ENCODE measurements at regions not wholly inside any gene's neighbourhood (a gene's known extent, or its start where the extent isn't known, plus 50 kb on each side); places are given as distances from the start of the nearest gene placed in this dataset.

GRCh38 chr10:53702489-53702888, 929.9 kb upstream of the MBL2 start:
- no peak overlapping the region for H3K27ac Mint-ChIP-seq (ENCODE audit: unreplicated experiment)

GRCh38 chr10:53701213-53701612, 928.6 kb upstream of the MBL2 start:
- H3K27me3 Mint-ChIP-seq (ENCODE audit: unreplicated experiment) = no peaks in the 10 kb centered on the region
- DNase-seq = no peak

More at GRCh38 chr10:53702489-53702888, 929.9 kb upstream of the MBL2 start:
- H3K27me3 Mint-ChIP-seq (ENCODE audit: unreplicated experiment) = no peaks in the 10 kb centered on the region
- no peak for TF ChIP-seq CTCF (IDR thresholded peaks at IDR 0.05; ENCODE audit: partially characterized antibody, unreplicated experiment)
- H3K36me3 Mint-ChIP-seq (ENCODE audit: unreplicated experiment) = no peaks in the 10 kb centered on the region
- peaks cover 3% of the 10 kb centered on the region for H3K4me1 Mint-ChIP-seq (ENCODE audit: low read depth, unreplicated experiment)
- H3K4me3 Mint-ChIP-seq (ENCODE audit: unreplicated experiment) = no peak overlapping the region
- DNase-seq = no peak
- peaks cover 2% of the 10 kb centered on the region for H3K9me3 Mint-ChIP-seq (ENCODE audit: unreplicated experiment)

GRCh38 chr10:53700278-53700677, 927.7 kb upstream of the MBL2 start:
- Mint-ChIP-seq H3K27ac (ENCODE audit: unreplicated experiment) (no peak overlapping the region), H3K36me3 (ENCODE audit: unreplicated experiment) (no peaks in the 10 kb centered on the region), H3K27me3 (ENCODE audit: unreplicated experiment) (no peaks in the 10 kb centered on the region), H3K9me3 (ENCODE audit: unreplicated experiment) (no peaks in the 10 kb centered on the region), H3K4me1 (ENCODE audit: low read depth, unreplicated experiment) (peaks cover 3% of the 10 kb centered on the region), H3K4me3 (ENCODE audit: unreplicated experiment) (no peak overlapping the region)
- no peak for TF ChIP-seq CTCF (IDR thresholded peaks at IDR 0.05; ENCODE audit: partially characterized antibody, unreplicated experiment)
- no peak for DNase-seq

More at GRCh38 chr10:53701213-53701612, 928.6 kb upstream of the MBL2 start:
- Mint-ChIP-seq H3K27ac (ENCODE audit: unreplicated experiment) (no peak overlapping the region), H3K36me3 (ENCODE audit: unreplicated experiment) (no peaks in the 10 kb centered on the region), H3K4me1 (ENCODE audit: low read depth, unreplicated experiment) (peaks cover 3% of the 10 kb centered on the region), H3K9me3 (ENCODE audit: unreplicated experiment) (no peaks in the 10 kb centered on the region), H3K4me3 (ENCODE audit: unreplicated experiment) (no peak overlapping the region)
- TF ChIP-seq CTCF (IDR thresholded peaks at IDR 0.05; ENCODE audit: partially characterized antibody, unreplicated experiment) = no peak

- peaks cover 3% of the 10 kb centered on the region for H3K4me1 Mint-ChIP-seq (ENCODE audit: low read depth, unreplicated experiment)
- TF ChIP-seq CTCF (IDR thresholded peaks at IDR 0.05; ENCODE audit: partially characterized antibody, unreplicated experiment) = no peak
- no peak overlapping the region for H3K27ac Mint-ChIP-seq (ENCODE audit: unreplicated experiment)
- no peaks in the 10 kb centered on the region for H3K36me3 Mint-ChIP-seq (ENCODE audit: unreplicated experiment)
- no peak overlapping the region for H3K4me3 Mint-ChIP-seq (ENCODE audit: unreplicated experiment)
- H3K27me3 Mint-ChIP-seq (ENCODE audit: unreplicated experiment) = no peaks in the 10 kb centered on the region
- no peak for DNase-seq
- no peaks in the 10 kb centered on the region for H3K9me3 Mint-ChIP-seq (ENCODE audit: unreplicated experiment)
Observed at GRCh38 chr10:53699684-53700083, 927.1 kb upstream of the MBL2 start.

GRCh38 chr10:53699231-53699630, 926.6 kb upstream of the MBL2 start:
- H3K4me3 Mint-ChIP-seq (ENCODE audit: unreplicated experiment) = no peak overlapping the region
- no peak overlapping the region for H3K27ac Mint-ChIP-seq (ENCODE audit: unreplicated experiment)
- no peaks in the 10 kb centered on the region for H3K9me3 Mint-ChIP-seq (ENCODE audit: unreplicated experiment)
- DNase-seq = no peak
- H3K36me3 Mint-ChIP-seq (ENCODE audit: unreplicated experiment) = no peaks in the 10 kb centered on the region
- H3K4me1 Mint-ChIP-seq (ENCODE audit: low read depth, unreplicated experiment) = peaks cover 3% of the 10 kb centered on the region
- no peaks in the 10 kb centered on the region for H3K27me3 Mint-ChIP-seq (ENCODE audit: unreplicated experiment)
- no peak for TF ChIP-seq CTCF (IDR thresholded peaks at IDR 0.05; ENCODE audit: partially characterized antibody, unreplicated experiment)
